Fibroblast of mammary gland (primary cell): ENCODE measurements at regions not wholly inside any gene's neighbourhood (a gene's known extent, or its start where the extent isn't known, plus 50 kb on each side); places are given as distances from the start of the nearest gene placed in this dataset.

Experiments
- DNase-seq: peaks from one replicate; pipeline ENCODE4 v3.0.0-alpha.2; 2010; ENCODE audit warnings: low read depth
- H3K4me3 ChIP-seq: 2 replicates; pipeline ENCODE4 v1.5.1; 2011; ENCODE audit warnings: low read depth, mild to moderate bottlenecking, low read length, moderate library complexity; ENCODE audit not compliant: control insufficient read depth
- CTCF ChIP-seq: conservative IDR thresholded peaks from 2 replicates; pipeline ENCODE4 v1.5.1; 2011; ENCODE audit warnings: low read depth, low read length, inconsistent platforms; ENCODE audit not compliant: control insufficient read depth, insufficient read depth

DNA sequence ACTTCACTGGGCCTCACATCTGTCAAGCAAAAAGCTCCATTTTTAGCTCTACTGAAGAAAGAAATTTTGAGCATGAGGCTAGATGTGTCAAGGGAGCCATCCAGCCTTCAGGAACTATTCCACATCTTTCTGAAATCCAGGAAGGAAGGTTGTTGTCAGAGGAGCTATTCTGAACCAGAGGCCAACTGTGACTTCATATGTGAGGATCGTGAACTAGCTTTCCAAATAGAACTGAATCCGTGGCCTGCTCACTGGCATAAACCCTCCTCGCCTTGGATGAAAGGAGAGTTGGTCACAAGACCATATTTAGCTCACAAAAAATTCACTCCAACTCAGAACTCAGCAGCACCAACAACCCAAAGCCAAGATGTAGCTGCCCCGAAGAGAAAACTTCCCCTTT lies 195.8 kb downstream of the FOXO1 start:
- no peak for TF ChIP-seq CTCF
- H3K4me3 ChIP-seq, result no peak overlapping the region
- DNase-seq, result peak; percentile 36

DNA sequence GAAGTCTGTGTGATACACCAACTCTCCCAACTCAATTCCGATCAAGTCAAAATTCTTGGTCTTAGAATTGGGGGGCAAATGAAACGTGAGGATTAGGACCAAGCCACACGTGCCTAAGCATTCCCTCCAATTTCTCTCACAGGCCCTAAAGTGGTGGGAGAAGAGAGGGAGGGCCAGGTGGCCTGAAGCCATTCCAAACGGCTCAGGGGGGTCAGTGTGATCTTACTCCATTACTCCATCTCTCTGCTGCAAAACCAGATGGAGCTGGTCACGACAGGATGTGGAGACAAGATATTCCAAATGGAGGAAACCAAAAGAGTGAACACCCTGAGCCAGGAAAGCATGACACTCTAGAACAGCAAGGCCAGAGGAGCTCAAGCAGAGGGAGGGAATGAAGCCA lies 195.4 kb downstream of the FOXO1 start:
- DNase-seq, result no peak
- no peak overlapping the region for H3K4me3 ChIP-seq
- TF ChIP-seq CTCF, result no peak

GRCh38 chr13:40471911-40472310 lies 194.5 kb downstream of the FOXO1 start:
- DNase-seq, result no peak
- H3K4me3 ChIP-seq, result no peak overlapping the region
- TF ChIP-seq CTCF, result no peak

- TF ChIP-seq CTCF, result no peak
- H3K4me3 ChIP-seq, result no peak overlapping the region
- DNase-seq, result no peak
These were observed 193.8 kb downstream of the FOXO1 start for GRCh38 chr13:40472427-40473220.

GRCh38 chr13:40475617-40476016 lies 190.8 kb downstream of the FOXO1 start:
- H3K4me3 ChIP-seq, result no peak overlapping the region
- no peak for TF ChIP-seq CTCF
- DNase-seq, result no peak

- H3K4me3 ChIP-seq, result no peak overlapping the region
- DNase-seq, result peak; percentile 21
- TF ChIP-seq CTCF, result no peak
These were observed 190.1 kb downstream of the FOXO1 start for GRCh38 chr13:40476175-40476958.
